DLD1 (cell line): ENCODE measurements at regions not wholly inside any gene's neighbourhood (a gene's known extent, or its start where the extent isn't known, plus 50 kb on each side); places are given as distances from the start of the nearest gene placed in this dataset.
"Not testable (repeated sequence)": the region's sequence is repeated elsewhere in the genome, so short reads cannot be mapped to it uniquely, and the experiment has no call there.

Experiments
- in situ Hi-C: cut with HindIII; loops from 2 replicates; pipeline ENCODE4 v1.10.0; 2017; ENCODE audit warnings: low sequenced_read_pairs

DNA sequence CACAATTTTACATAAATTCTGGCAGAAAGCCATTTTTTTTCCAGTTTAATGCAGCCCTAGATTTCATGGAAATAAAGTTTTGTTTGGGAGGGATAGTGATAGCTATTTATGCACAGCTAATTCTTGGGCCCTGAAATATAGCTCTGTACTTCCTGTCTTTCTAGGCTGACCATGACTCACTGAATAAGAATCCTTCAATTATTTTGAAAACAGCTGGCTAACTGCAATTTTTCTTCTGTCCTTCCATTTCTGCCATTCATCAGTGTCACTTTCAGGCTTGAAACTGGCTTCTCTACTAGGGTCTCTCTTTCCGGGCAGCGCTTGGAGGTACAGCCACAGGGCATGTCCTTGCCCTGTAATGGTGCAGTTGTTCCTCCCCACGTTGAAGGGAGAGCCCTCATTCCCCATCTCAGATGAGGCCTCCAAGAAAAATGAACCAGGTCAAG, 97.1 kb upstream of the TMEM178A start:
- in situ Hi-C loops: no loop called here

DNA sequence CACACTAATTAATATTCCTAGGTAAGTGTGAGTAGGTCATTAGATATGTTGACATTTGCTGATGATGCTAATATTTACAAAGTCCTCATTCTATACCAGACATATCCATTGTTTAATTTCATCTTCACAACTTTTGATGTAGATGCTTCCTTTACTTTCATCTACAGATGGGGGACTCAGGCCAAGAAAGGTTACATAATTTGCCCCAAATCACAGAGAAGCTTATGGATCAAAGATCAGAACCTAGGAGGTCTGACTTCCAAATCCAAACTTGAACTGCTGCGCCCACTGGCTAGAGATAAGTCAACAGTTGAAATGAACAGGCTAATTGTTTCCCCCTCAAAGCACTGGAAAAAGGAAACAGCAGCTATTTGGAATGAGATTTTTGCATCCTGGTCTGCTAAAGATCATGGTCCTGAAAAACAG, 95.6 kb upstream of the TMEM178A start:
- in situ Hi-C loops: no loop called here

DNA sequence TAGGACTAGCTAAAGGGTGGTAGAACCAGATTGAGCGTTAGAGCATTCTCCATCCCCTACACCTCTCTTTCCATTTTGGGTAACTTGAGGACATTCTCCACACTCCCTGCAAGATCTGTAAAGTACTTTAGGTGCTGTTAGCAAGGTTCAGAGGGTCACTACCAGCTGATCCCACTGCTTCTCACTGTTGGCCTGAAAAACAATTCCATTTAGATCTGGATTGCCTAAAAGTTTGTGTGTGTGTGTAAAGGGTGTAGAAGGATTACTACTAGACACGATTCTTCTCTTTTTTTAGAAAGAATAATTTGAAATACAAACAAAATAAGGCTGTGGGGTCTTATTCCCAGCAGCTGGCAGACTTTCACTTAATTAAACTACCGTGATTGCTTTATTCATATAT, 95.1 kb upstream of the TMEM178A start:
- in situ Hi-C loops: no loop called here

DNA sequence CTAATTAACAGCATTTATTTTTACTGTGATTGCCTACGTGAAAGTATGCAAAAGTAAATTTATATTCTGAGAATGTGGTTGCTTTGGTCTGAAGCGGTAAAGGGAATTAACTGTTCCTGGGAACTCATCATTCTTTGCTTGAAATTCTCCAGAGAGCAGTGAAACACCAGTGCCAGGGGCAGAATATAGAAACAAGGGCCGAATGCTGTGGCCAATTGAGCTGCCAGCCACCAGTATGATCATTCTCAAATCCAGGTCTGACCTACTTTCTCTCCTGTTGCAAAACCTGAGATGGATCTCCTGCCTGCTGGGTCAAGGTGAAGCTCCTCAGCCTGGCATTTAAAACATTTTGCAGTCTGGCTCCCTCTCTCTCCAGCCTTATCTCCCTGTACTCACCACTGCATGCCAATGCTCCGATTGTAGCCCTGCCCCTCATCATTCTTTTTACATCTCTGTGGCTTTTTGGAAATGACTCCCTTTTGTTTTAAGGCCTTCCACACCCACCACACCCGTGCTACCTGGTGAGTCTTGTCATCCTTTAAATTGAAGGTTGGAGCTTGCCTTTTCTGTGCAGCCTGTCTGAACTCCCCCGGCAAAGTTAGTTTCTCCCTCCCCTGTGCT, 94.5 kb upstream of the TMEM178A start:
- in situ Hi-C loops: no loop called here

DNA sequence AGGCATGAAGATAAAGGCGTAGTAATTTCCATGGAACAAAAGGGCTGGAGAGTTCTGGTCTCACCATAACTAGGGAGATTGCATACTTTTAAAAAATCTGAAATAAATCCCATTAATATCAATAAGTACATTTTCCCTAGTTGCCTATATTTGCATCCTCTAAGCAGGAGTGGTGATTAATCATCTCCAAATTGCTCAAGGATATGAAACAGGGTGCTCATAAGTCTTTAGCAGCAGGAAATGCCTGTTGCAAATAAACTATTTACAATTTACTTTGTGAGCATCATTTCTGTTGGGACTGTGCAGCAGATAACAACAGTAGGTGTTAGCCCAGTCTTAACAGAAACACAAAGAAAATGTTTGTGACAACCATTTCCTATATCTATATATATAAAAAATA, 92.4 kb upstream of the TMEM178A start:
- in situ Hi-C loops: no loop called here

DNA sequence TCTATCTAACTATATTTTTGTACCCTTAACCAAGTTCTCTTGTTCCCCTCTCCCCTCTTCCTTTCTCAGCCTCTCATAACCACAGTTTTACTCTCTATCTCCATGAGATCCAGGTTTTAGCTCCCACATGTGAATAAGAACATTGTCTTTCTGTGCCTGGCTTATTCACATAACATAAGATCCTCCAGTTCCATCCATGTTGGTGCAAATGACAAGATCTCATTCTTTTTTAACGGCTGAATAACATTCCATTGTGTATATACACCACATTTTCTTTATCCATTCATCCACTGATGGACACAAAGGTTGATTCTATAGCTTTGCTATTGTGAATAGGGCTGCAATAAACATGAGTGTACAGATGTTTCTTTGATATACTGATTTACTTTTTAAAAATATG, 83.9 kb upstream of the TMEM178A start:
- in situ Hi-C loops: no loop called here

DNA sequence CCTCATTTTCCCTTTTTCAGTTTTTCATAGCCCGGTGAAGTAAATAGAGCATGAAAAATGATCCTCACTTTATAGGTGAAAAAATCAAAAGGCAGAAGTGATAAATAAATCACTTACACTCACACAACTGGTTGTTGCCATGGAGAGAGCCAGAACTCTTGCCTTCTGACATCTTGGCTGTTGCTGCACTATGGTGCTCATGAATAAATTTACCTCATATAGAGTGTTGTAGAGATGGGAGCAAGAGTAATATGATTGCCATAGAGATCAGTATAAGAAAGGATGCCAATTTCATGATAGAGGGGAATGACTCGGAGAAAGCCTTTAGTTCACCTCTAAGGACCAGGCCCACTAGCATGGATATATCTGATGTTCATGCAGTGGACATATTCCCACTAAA, 82.5 kb upstream of the TMEM178A start:
- in situ Hi-C loops: no loop called here

DNA sequence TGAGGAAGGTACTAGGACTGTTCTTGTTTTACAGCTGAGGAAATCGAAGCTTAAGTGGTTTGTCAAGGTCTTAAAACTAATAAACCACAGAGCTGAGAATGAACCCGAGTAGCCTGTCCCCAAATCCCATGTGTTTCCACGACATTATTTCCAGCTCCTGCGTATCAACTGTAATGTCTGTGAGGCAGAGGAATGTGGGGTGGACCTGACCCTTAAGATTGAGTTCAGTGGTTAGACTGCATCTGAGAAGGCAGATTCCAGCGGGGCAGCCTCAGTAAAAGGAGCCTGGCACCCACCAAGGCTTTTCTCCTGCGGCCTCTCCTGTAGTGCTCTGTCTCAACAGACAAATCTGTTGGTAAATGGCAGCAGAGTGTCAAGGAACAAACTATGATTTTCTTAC, 81.9 kb upstream of the TMEM178A start:
- in situ Hi-C loops: no loop called here

DNA sequence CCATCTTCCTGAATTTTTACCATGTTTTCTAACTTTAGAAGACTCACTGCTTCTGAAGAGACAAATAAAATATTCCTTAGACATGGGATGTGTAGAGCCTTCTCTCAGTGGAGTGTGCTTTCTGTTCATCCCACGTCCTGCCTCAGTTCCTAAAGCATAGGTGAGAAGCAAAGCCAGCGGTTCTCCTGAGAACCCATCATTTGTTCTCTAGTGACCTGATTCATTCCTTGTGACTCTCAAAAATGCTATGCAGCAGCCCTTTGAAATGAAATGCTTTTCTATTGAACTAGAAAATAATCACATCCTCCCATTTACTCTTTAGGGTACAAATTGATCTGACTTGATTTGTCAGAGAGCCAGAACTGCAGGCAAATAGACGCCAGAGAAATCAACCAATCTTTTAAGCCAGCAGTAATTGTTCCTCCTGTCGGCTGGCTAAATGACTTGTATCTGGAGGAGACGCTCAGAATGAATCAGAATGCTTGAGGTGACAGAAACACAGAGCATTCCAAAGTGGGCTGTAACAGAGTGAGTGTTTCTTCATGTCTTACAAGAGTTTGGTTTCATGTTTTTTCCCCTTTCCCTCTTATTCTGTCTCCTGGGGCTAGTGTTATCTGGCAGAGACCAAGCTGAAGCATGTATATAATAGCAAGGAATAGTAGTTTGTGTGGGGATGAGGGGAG, 81.3 kb upstream of the TMEM178A start:
- in situ Hi-C loops: no loop called here

DNA sequence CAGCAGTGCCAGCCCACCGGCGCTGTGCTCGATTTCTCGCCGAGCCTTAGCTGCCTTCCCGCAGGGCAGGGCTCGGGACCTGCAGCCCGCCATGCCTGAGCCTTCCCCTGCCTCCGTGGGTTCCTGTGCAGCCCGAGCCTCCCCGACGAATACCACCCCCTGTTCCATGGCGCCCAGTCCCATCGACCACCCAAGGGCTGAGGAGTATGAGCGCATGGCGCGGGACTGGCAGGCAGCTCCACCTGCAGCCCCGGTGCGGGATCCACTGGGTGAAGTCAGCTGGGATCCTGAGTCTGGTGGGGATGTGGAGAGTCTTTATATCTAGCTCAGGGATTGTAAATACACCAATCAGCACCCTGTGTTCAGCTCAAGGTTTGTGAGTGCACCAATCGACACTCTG, 80.2 kb upstream of the TMEM178A start:
- in situ Hi-C loops: not testable (repeated sequence)

DNA sequence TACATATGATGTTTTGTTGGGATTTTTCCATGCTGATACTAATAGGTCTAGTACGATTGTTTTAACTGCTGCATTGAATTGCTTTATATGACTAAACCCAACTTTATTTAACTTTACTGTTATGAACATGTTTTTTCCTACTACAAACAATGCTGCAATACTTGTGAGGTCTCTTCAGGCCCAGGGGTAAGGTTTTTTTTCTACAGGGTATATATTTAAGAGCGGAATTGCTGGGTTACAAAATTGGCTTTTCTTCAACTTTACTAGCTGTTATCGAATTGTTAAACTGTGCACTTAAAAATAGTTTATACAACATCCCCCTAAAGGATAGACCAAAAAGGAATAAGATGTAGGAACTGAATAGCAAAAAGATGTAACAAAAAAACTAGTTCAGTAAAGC, 78.5 kb upstream of the TMEM178A start:
- in situ Hi-C loops: no loop called here

DNA sequence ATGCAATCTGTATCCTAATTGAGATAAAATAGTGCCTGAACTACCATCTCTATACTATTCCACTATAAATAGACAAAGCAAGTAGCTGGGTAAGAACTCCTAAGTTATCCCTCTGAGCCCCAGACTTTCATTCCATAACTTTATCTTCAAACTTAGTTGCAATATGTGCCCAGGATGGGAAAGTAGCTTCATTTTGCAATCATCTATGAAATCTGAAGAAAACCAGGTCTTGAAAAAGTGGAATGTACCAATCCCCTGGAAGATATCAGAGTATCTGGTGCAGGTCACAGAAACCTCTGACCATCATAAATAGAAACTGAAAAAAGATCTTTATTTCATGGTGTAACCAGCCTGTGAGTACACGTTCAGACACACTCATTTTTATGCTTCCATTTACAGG, 78.1 kb upstream of the TMEM178A start:
- in situ Hi-C loops: no loop called here

DNA sequence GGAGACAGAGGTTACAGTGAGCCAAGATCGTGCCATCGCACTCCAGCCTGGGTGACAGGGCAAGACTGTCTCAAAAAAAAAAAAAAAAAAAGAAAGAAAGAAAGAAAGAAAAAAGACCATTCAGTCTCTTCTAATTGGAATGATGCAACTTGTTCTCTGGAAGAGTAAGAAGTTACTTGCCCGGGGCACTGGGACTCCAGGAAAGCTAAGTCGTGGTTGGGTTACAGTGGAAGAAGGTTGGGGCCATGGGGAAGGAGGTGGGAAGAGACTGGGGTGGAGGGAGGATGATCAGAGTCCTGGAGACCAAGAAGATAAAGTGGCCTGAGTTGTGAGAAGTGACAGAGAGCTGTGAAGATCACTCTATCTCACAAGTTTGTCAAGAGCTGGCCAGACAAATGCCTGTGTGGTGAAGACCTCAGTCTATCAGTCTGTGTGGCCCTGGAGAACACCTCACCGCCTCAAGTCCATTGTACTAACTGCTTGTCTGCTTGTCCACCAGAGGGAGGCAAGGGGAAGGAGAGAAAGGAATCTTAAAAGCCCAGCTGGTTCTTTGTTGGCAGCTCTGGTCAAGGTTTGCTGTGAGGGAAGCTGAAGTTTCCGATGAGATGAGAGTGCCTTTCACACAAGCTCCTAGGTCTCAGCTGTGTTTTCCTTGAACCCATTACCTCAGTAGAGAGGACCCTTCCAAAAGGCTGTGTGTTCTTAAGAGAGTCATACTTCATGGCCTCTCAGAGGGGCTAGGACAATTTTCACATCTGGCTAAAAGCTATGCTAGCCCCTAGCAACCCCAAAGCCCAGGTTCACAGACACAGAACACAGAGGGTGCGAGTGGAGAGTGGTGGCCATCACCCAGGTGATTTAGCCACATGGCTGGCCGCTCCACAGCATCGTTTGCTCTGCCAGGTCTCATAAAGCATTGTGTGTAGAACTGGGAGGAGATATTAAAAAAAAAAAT, 72.0 kb upstream of the TMEM178A start:
- in situ Hi-C loops: no loop called here

DNA sequence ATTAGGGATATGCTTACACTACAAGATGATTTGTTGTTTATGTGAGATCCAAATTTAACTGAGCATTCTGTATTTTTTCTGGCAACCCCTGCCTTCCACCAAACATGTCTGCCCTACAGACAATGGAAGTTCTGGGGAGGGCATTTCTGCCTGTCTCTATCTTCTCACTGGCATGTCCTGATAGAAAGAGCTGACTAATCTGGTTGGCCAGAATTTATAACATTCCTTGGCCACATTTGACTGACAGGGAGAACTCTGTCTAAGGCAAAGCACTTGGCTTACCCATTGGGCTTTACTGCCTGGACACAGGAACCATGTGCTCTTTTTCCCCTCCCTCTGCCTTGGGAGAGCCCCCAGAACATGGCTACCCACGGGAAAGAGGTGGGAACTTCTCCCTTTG, 70.6 kb upstream of the TMEM178A start:
- in situ Hi-C loops: no loop called here

DNA sequence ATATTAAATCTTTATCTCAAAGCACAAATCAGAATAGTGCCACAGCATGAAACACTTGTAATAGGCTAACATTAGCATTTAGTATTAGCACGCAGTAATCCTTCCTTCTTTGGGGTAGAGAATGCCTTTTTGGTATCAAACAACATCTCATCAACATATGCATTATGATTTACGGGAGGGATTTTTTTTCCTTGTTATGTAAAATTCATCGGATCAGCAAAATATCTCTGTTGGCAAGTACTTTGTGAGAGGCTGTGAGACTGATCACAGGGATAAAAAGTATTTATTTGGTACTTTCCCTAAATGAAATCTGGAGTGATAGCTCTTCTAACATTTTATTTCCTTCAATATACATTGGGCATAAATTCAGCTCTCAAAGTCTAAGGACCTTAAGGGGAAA, 68.4 kb upstream of the TMEM178A start:
- in situ Hi-C loops: no loop called here

DNA sequence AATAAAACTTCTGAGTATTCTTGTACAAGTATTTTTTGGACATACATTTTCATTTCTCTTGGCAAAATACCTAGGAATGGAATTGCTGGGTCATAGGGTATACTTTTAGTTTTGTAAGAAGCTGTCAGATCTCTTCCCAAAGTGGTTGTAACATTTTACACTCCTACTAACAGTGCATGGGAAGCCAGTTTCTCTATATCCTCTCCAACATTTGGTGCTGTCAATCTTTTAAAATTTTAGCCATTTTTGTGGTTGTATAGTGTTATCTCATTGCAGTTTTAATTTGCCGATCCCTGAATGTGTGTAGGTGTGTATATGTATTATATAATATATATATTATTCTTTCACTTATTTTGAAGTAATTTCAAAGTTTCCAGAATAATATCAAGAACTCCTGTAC, 63.1 kb upstream of the TMEM178A start:
- in situ Hi-C loops: no loop called here

DNA sequence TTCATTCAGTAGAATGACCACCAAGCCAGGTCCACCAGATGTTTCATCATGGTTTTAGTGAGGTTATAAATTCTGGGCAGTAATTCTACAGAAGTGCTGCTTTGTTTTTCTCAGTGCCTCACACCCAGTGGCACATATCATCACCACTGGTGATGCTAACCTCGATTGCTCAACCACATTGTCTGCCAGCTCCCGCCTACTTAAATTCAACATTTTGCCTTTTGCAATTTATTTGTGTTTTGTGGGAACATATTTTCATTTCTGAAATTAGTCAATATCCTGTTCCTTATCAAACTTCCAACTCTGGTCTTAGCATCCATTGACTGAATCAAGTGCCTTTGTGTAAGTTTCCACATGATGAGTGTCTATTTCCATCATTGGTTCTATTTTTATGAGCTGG, 62.3 kb upstream of the TMEM178A start:
- in situ Hi-C loops: no loop called here

DNA sequence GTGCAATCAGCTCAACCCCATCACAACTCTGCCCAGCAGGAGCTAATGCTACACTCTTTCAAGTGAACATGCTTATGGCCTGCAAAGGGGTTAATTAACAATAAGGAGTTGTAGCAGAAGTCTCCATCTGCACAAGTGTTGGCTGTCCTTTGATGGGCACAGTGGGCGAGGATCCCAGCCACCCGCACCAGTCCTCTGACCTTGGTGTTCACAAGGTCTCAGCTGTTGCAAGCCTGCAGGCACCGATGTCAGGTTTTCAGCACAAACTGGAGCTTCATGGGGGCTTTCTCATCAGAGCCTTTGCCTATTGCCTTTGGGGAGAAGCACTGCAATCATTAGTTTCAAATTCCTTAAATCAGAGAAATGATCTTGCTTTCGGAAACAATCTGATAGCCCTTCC, 60.9 kb upstream of the TMEM178A start:
- in situ Hi-C loops: no loop called here

DNA sequence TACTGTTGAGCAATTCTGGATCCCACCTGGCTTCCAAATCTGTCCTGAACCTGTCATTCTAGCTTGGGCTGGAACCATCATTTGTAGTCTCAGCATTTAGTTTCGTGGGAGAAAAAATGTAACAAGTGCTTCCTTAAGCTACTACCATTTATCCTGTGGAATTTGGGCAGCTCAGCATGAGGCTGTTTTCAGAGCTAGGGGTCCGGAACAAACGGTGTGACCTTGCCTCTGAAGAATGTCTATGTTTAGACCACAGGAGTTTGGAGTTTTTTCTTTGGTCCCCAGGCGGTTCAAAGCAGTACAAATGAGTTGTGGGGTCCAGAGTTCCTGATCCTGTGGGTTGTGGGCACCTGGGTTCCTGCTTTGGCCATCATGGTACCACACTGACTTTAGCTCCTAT, 59.1 kb upstream of the TMEM178A start:
- in situ Hi-C loops: no loop called here

DNA sequence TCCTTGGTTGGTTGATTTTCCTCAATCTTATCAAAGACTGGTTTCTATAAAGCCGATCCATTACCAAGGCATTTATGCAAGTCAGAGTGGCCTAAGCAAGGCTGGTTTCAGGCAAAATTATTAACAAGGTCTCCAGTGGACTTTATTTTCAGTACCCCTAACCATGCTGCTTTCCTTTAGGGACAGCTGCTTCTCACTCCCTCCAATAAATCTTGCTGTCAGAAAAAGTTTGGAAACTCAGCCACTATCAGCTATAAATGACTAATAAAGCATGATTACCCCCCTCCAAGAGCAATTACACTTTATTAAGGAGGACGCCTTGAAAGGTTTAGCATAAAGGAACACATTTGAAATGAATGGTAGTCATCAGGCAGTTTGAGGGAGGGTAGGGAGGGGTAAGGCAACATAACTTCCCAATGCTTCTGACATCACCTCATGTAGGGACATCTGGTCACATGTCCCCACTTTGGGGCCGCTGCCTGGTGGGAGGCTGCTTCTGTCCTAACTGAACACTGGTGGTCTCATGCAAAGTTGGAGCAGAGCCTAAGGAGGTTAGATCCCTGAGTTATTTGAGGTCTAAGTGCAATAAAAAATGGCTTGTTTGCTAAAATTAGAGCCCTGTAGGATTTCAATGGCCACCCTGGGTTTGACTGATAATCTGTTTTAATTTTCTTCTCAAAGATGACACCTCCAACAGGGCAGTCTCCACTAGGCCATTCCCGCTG, 58.0 kb upstream of the TMEM178A start:
- in situ Hi-C loops: no loop called here

DNA sequence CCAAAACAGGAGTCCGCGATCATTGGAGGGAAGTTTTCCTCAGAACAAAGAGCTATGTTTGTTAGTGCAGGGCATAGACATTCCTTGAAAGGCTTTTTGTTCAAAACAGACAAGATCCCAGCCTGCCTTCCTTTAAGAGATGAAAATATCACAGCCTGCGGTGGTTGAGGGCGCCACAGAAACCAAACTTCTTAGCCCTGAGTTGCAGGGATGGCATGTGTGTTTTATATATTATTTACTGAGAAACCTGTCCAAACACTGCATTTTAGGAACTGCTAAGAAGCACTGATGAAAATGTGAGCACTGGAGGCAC, 57.5 kb upstream of the TMEM178A start:
- in situ Hi-C loops: no loop called here
